IPS DF 4.7 (cell line): ENCODE measurements at regions not wholly inside any gene's neighbourhood (a gene's known extent, or its start where the extent isn't known, plus 50 kb on each side); places are given as distances from the start of the nearest gene placed in this dataset.
A peak's percentile ranks its signal among the peaks of the same experiment; 100 is the strongest.
"Not testable (repeated sequence)": the region's sequence is repeated elsewhere in the genome, so short reads cannot be mapped to it uniquely, and the experiment has no call there.

Source experiments
- DNase-seq: peaks from one replicate; pipeline ENCODE4 v3.0.0-alpha.2; 2013; ENCODE audit warnings: low spot score; ENCODE audit errors: extremely low read depth

DNA sequence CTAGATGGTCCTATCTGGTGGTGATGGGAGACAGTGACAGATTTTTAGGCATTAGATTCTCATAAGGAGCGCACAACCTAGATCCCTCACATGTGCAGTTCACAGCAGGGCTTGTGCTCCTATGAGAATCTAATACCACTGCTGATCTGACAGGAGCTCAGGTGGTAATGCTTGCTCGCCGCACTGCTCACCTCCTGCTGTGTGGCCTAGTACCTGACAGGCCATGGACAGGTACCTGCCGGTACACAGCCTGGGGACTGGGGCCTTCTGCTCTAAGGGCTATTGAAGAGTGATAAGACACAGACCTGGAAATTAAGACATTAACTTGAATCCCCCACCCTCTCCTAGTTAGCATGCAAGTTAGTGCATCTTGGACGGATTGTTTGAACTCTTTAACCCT is 64.4 kb downstream of the KLRB1 start:
- not testable (repeated sequence) for DNase-seq

- DNase-seq, result not testable (repeated sequence)
These were observed 64.9 kb downstream of the KLRB1 start for GRCh38 chr12:9542827-9543226.

DNA sequence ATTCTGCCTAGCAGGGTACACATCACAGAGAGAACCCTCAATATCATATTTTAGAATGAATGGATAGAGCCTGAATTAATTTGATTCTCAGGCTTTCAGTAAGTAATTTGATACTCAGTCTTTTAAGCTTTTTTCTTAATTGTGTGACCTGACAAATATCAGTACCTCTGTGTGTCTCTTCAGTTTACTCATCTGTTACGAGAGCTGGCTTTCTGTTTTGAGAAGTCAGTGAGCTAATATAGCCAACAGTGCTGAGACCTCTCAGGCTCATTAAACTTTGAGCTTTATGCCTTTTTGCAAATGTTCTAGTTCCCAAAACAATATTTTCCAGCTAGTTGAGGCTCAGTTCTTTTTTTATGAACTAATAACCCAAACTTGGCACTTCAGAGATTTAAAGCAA is 91.8 kb downstream of the KLRB1 start:
- DNase-seq, result not testable (repeated sequence)

- DNase-seq, result not testable (repeated sequence)
These were observed 95.0 kb downstream of the KLRB1 start for GRCh38 chr12:9512695-9513094.

DNA sequence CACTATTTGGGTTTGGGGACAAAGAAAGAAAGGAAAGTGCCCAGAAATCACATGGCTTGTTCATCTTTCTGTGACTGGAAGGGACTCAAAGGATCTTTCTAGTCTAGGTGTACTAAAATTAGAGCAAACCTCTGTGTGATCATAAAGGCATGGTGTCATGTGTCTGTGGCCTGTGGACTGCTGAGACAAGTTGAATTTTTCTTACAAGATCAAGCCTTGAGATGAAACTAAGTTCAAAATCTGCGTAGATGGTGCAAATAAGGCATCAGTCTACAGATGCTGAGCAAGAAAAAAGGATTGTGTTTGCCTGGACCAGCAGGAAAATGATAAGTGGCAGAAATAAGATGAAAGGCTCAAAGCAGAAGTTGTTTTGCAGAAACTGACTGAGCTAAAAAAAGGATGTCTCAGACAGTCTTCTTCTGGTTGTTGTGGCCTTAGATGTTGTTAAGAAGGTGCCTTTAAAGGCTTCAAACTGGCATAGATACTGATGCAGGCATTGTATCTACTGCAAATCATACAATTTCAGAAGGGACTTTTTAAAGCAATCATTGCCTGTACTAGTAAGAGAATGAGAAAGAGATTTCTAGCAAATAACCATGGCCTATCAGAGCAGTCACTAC is 97.2 kb downstream of the KLRB1 start:
- not testable (repeated sequence) for DNase-seq

- DNase-seq, result no peak
These were observed 98.1 kb downstream of the KLRB1 start for GRCh38 chr12:9509464-9510161.

GRCh38 chr12:9506746-9507145 is 101.0 kb downstream of the KLRB1 start:
- DNase-seq, result no peak

DNA sequence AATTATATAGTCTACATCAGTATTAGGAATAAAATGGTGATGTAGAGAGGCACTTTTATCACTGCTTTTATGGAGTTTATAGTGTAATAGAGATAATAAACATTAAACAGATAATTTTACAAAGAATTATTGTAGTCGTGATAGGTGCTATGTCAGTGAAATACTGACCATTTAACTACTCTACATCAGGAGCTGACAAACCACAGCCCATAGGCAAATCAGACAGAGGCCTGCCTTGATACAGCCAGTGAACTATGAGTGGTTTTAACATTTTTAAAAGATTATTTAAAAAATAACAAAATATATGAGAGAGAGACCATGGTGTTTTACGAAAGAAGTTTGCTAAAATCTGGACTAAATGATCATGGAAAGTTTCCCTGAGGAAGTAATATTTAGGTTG is 104.3 kb downstream of the KLRB1 start:
- not testable (repeated sequence) for DNase-seq

DNA sequence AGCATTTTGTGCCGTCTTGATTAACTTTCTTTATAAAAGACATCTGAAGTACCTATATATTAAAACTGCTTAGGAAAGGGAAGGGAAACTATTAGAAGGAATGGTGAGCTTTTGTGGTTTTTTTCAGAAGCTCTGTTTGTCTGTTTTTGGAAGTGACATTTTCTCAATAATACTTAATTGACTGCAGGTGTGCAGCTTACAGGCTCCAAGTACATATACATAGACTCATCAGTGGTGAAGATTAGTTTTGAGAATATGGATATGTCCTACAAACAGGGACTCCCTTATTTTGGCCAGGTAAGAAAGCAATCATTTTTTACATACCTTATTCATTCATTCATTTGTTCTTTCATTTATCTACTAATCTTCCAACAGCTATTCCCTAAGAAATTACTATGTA is 104.9 kb downstream of the KLRB1 start:
- not testable (repeated sequence) for DNase-seq

DNA sequence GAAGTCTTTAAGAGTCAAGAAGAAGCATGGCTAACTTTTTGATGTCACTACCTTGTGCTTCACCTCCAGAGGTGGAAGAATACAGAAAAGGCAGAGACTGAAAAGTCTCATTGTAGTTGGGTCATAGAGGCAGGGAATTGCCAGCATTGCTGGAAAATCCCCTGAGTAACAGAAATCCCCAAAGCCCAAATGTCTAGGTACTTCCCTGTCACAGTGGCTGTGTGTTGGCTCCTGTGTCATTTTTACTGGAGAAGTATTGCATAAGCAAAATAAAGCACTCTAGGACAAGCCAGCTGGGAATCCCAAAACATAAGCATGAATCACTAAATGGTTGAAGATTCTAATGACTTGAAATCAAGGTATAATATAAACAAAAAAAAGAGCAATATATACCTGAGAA is 114.4 kb downstream of the KLRB1 start:
- DNase-seq, result not testable (repeated sequence)

DNA sequence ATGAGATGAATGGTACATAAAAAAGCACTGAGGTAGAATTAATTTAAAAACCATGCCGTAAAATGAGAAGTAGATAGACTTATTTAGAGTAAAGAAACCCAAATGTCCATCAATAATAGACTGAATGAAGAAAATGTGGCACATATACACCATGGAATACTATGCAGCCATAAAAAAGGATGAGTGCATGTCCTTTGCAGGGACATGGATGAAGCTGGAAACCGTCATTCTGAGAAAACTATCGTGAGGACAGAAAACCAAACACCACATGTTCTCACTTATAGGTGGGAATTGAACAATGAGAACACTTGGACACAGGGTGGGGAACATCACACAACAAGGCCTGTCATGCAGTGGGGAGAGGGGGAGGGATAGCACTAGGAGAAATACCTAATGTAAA is 126.4 kb downstream of the KLRB1 start:
- not testable (repeated sequence) for DNase-seq

DNA sequence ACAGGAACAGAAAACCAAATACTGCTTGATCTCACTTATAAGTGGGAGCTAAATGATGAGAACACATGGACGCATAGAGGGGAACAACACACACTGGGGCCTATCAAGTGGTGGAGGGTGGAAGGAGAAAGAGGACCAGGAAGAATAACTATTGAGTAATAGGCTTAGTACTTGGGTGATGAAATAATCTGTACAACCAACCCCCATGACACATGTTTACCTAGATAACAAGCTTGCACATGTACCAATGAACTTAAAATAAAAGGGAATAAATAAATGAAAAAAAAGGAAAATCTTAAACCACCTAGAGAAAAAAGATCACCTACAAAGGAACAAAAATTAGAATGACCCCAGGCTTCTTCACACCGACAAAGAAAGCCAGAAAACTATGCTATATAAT is 133.5 kb downstream of the KLRB1 start:
- not testable (repeated sequence) for DNase-seq

- DNase-seq, result not testable (repeated sequence)
These were observed 134.1 kb downstream of the KLRB1 start for GRCh38 chr12:9473638-9474037.

DNA sequence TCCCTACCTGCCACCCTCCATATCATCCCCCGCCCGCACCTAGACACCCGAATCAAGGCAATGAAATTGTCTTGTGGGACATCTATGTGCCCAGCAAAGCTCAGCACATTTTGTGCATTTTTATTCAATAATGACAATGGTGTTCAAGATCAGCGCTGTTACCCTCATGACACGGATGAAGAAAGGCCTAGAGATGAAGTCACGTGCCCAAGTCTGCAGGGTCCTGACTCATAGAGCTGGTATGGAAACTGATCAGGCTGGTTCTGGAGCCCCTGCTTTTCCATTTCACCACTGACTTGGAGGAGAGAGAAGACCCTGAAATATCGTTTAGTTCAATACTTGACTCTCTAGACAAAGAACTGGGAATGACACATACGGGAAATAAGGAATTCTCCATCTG is 136.2 kb downstream of the KLRB1 start:
- DNase-seq, result not testable (repeated sequence)

- DNase-seq, result not testable (repeated sequence)
These were observed 137.3 kb downstream of the KLRB1 start for GRCh38 chr12:9470367-9470766.

GRCh38 chr12:9469956-9470355 is 137.8 kb downstream of the KLRB1 start:
- DNase-seq, result not testable (repeated sequence)

- DNase-seq, result not testable (repeated sequence)
These were observed 138.3 kb downstream of the KLRB1 start for GRCh38 chr12:9469463-9469862.

GRCh38 chr12:9468998-9469397 is 138.7 kb downstream of the KLRB1 start:
- DNase-seq, result peak; percentile 71

- DNase-seq, result not testable (repeated sequence)
These were observed 139.6 kb downstream of the KLRB1 start for GRCh38 chr12:9468144-9468543.

DNA sequence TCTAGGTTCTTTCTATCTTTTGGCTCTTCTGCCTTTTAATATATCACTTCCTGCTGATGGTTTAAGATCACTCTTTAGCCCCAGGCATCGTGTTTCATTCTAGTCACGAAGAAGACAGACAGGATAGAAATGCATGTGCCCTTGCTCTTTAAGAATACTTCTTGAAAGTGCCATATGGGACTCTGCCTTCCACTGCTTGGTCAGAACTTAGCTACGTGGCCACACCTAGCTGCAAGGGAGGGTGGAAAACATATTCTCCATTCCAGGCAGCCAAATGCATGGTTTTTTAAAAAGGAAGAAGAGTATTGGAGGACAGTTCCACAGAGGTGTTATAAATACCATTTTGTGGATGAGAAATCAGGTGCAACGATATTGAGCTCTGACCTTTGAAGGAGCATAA is 143.3 kb downstream of the KLRB1 start:
- DNase-seq, result no peak

GRCh38 chr12:9455516-9455915 is 152.2 kb downstream of the KLRB1 start:
- DNase-seq, result not testable (repeated sequence)

- not testable (repeated sequence) for DNase-seq
These were observed 153.7 kb downstream of the KLRB1 start for GRCh38 chr12:9454021-9454420.

DNA sequence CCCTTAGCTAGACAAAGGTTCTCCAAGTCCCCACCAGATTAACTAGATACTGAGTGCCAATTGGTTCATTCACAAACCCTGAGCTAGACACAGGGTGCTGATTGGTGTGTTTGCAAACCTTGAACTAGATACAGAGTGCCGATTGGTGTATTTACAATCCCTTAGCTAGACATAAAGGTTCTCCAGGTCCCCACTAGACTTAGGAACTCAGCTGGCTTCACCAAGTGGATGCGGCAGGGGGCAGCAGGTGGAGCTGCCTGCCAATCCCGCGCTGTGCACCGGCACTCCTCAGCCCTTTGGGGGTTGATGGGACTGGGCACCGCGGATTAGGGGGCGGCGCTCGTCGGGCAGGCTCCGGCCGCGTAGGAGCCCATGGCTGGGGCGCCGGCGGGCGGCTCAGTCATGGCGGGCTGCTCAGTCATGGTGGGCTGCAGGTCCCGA is 157.6 kb downstream of the KLRB1 start:
- DNase-seq, result not testable (repeated sequence)
